EL (cell line): ENCODE measurements at regions not wholly inside any gene's neighbourhood (a gene's known extent, or its start where the extent isn't known, plus 50 kb on each side); places are given as distances from the start of the nearest gene placed in this dataset.
"Not testable (repeated sequence)": the region's sequence is repeated elsewhere in the genome, so short reads cannot be mapped to it uniquely, and the experiment has no call there.

ENCODE experiments used
- DNase-seq: peaks from one replicate; pipeline ENCODE4 v3.0.0-alpha.2; 2016

GRCh38 chr7:136308230-136308629, 331.1 kb upstream of the MTPN start:
- DNase-seq, result no peak

GRCh38 chr7:136303162-136303561, 326.0 kb upstream of the MTPN start:
- peak; percentile 45 for DNase-seq

- no peak for DNase-seq
Measured at GRCh38 chr7:136302049-136302448, 324.9 kb upstream of the MTPN start.

- DNase-seq, result no peak
Measured at GRCh38 chr7:136294977-136295376, 317.8 kb upstream of the MTPN start.

GRCh38 chr7:136293841-136294391, 316.8 kb upstream of the MTPN start:
- no peak for DNase-seq

- no peak for DNase-seq
Measured at GRCh38 chr7:136293272-136293671, 316.1 kb upstream of the MTPN start.

- DNase-seq, result no peak
Measured at GRCh38 chr7:136292365-136292764, 315.2 kb upstream of the MTPN start.

- no peak for DNase-seq
Measured at GRCh38 chr7:136290351-136290750, 313.2 kb upstream of the MTPN start.

GRCh38 chr7:136278057-136278456, 300.9 kb upstream of the MTPN start:
- no peak for DNase-seq

GRCh38 chr7:136275794-136276193, 298.6 kb upstream of the MTPN start:
- DNase-seq, result peak; percentile 63

- no peak for DNase-seq
Measured at GRCh38 chr7:136274636-136275345, 297.6 kb upstream of the MTPN start.

- DNase-seq, result no peak
Measured at GRCh38 chr7:136272934-136273333, 295.8 kb upstream of the MTPN start.

- DNase-seq, result no peak
Measured at GRCh38 chr7:136267822-136268221, 290.7 kb upstream of the MTPN start.

- no peak for DNase-seq
Measured at GRCh38 chr7:136266457-136266856, 289.3 kb upstream of the MTPN start.

- not testable (repeated sequence) for DNase-seq
Measured at GRCh38 chr7:136264304-136264703, 287.1 kb upstream of the MTPN start.

- DNase-seq, result not testable (repeated sequence)
Measured at GRCh38 chr7:136263112-136263860, 286.1 kb upstream of the MTPN start.

GRCh38 chr7:136260591-136260990, 283.4 kb upstream of the MTPN start:
- DNase-seq, result not testable (repeated sequence)

GRCh38 chr7:136259074-136259473, 281.9 kb upstream of the MTPN start:
- DNase-seq, result no peak

- no peak for DNase-seq
Measured at GRCh38 chr7:136256491-136256890, 279.3 kb upstream of the MTPN start.

GRCh38 chr7:136254148-136254547, 277.0 kb upstream of the MTPN start:
- DNase-seq, result no peak

GRCh38 chr7:136251826-136252225, 274.7 kb upstream of the MTPN start:
- peak; percentile 88 for DNase-seq

- no peak for DNase-seq
Measured at GRCh38 chr7:136247211-136247610, 270.1 kb upstream of the MTPN start.

GRCh38 chr7:136245327-136246004, 268.3 kb upstream of the MTPN start:
- DNase-seq, result no peak

GRCh38 chr7:136234040-136234439, 256.9 kb upstream of the MTPN start:
- DNase-seq, result peak; percentile 57
